GM12865 (cell line): ENCODE measurements at regions not wholly inside any gene's neighbourhood (a gene's known extent, or its start where the extent isn't known, plus 50 kb on each side); places are given as distances from the start of the nearest gene placed in this dataset.

Experiments
- DNase-seq: peaks from one replicate; pipeline ENCODE4 v3.0.0; 2010; ENCODE audit warnings: low read depth
- H3K4me3 ChIP-seq: 2 replicates; pipeline ENCODE4 v1.5.1; 2011; ENCODE audit warnings: mild to moderate bottlenecking, low read depth, low read length, control low read depth
- TF ChIP-seq, protein P1 (sequence below): IDR thresholded peaks from 2 replicates; pipeline ENCODE4 v1.5.1; 2011; ENCODE audit warnings: low read length, control low read depth, low read depth, inconsistent platforms; ENCODE audit not compliant: insufficient read depth; ENCODE audit errors: missing control alignments

DNA sequence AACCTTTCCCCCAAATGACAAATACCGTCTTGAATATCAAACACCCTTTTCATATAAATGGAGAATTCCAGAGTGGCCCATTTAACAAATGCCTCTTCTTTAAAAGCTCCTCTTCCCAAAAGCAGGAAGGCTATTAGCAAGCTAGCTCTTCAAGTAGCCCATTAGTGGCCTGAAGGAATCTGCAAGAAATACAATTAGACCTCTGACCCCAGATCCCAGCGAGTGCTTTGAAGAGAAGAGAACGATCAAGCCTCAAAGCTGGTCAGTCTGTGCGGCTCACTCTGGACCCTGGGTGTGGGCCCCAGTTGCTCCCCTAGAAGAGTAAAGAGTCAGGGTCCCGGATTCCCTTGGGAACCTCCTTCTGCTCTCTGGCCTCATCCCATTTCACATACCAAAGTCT lies 325.6 kb downstream of the NUAK1 start:
- TF ChIP-seq, protein P1, sequence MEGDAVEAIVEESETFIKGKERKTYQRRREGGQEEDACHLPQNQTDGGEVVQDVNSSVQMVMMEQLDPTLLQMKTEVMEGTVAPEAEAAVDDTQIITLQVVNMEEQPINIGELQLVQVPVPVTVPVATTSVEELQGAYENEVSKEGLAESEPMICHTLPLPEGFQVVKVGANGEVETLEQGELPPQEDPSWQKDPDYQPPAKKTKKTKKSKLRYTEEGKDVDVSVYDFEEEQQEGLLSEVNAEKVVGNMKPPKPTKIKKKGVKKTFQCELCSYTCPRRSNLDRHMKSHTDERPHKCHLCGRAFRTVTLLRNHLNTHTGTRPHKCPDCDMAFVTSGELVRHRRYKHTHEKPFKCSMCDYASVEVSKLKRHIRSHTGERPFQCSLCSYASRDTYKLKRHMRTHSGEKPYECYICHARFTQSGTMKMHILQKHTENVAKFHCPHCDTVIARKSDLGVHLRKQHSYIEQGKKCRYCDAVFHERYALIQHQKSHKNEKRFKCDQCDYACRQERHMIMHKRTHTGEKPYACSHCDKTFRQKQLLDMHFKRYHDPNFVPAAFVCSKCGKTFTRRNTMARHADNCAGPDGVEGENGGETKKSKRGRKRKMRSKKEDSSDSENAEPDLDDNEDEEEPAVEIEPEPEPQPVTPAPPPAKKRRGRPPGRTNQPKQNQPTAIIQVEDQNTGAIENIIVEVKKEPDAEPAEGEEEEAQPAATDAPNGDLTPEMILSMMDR = no peak
- DNase-seq = no peak

DNA sequence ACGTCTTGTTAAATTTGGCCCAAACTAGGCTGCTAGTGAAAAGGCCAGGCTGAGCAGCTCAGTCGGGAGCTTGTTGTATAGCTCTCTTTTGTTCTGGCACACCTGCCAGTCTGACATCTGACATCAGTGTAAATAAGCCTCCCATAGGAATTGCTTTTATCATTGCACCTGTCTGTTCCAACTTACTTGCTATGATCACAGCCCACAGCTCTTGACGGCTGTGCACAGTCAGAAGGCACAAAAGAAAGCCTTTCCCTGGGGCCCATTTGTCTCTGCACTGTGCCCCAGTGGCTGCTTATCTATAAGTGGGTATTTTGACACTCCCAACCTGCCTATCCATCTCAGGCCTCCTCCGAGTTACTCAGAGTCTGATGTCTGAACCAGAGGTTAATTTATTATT lies 324.5 kb downstream of the NUAK1 start:
- TF ChIP-seq, protein P1 = no peak
- no peak for DNase-seq
- H3K4me3 ChIP-seq = no peak overlapping the region

More for the DNA sequence above, 325.6 kb downstream of the NUAK1 start:
- no peak overlapping the region for H3K4me3 ChIP-seq

DNA sequence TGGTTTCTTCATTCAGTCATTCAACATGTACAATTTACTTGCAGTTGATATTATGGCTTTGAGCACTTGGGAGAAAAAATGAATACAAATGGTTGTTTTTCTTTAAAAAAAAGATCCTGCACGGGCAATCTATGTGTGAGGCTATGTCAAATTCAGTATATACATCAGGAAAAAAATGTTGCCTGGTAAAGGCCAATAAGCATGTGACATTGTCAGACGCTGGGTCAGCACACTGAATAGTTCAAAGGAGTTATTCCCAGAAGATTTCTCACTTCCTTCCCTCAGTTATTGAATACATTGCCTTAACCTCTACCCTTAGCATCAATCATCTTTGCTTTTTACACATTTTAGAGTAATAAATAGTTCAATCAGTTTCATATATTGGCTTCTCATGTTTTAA lies 319.2 kb downstream of the NUAK1 start:
- TF ChIP-seq, protein P1 = no peak
- H3K4me3 ChIP-seq = no peak overlapping the region
- DNase-seq = no peak

DNA sequence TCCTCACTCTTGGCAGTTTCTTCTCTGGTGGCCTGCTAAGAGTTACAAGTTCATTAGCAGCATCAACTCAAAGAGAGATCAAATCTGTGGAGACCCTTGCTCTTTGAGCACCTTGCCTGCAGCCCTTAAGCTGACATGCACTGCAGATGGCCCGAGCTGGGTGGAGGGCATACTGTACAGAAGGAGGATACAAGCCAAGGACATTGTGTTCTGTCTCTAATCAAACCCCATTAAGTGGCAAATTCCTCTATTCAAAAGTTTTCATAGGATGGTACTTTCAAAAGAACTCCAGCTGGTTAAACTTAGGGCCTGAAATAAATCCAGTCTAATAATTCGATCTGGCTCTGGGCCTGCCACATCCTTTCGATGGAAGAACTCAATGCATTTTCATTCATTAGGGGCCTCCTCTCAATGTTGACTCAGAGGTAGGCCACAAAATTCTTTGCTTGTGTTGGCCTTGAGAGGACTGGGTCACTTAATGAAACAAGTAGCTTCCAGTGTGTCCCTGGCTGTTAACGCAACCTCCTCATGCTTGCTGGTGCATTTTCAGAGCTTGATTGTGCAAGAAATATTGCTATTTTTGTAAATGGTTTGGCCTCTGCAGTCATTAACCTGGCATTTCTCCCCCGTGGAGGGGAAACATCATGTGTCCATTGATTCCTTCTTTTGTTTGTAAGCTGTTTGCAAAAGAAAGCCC lies 318.2 kb downstream of the NUAK1 start:
- TF ChIP-seq, protein P1 = no peak
- no peak for DNase-seq
- H3K4me3 ChIP-seq = no peak overlapping the region

DNA sequence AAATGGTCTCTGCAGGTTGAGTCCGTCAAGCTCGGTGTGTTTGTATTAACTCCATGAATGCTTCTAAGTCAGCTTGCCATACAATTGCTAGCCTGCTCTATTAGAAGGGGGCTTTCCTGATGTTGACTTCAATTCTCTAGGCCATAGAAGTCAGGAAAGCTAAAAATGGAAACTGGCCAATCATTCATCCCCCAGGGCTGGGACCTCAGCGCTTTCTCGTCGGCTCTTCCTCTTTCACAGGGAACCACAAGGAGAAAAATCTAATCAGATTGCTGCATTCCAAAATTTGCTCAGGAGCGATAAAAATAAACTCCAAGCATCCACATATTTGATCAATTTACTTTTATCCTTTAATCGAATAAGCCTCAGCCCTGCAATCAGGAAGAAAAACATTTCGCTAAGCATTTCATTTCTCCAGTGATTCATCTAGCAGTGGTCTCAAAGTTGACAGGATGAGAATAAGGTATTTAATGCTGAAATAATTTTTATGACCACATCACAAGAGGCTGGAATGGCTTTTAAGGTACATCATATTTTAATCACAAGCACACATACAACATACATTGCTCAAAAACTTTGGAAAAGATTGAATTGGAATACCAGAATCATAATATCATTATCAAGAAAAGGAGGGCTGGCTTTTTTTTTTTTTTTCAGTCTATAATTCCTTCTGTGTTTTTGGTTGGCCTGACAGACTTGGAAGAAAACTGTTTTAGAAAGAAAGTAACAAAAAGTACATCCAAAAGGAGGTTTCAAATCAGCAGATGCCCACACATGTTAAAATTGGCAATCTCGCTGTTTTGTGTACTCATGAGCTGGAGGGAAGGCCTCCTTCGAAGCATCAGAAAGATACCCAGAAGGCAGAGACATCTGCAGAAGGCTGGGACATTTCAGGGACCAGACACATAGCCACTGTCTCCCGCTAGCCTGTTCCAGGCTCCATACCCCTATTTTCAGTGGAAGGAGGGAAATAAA lies 316.3 kb downstream of the NUAK1 start:
- no peak for DNase-seq
- TF ChIP-seq, protein P1 = no peak
- no peak overlapping the region for H3K4me3 ChIP-seq

DNA sequence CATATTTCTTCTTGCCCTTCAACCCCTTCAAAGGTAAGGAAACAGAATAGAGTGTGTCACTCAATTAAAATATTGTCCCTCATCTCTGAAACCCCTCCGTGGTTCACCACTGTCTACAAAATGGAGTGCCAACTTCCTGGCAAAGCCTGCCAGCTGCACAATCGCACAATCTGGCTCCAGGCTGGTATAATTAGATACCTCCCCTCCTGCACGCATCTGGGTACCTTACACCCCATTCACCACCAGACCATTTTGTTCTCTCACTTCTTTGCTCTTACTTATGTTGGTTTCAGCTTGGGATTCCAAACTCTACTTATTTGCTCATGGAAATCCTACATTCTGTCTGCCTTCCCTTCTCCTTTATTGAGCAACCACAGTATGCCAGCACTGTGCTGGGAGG lies 314.9 kb downstream of the NUAK1 start:
- H3K4me3 ChIP-seq = no peak overlapping the region
- TF ChIP-seq, protein P1 = no peak
- DNase-seq = no peak
